ENCODE measurements at regions not wholly inside any gene's neighbourhood (a gene's known extent, or its start where the extent isn't known, plus 50 kb on each side); places are given as distances from the start of the nearest gene placed in this dataset.
A peak's percentile ranks its signal among the peaks of the same experiment; 100 is the strongest.
"Not testable (repeated sequence)": the region's sequence is repeated elsewhere in the genome, so short reads cannot be mapped to it uniquely, and the experiment has no call there.

GRCh38 chr17:34472363-34472762 lies 107.0 kb upstream of the TMEM132E start:
- no peak for DNase-seq (ENCODE audit: low read depth)

- not testable (repeated sequence) for DNase-seq (ENCODE audit: low read depth)
Observed at GRCh38 chr17:34471278-34471677, 108.1 kb upstream of the TMEM132E start.

- no peak for DNase-seq (ENCODE audit: low read depth)
Observed at GRCh38 chr17:34465789-34466188, 102.8 kb upstream of the CCL1 start.

GRCh38 chr17:34464812-34465211 lies 101.8 kb upstream of the CCL1 start:
- no peak for DNase-seq (ENCODE audit: low read depth)

- DNase-seq (ENCODE audit: low read depth) = no peak
Observed at GRCh38 chr17:34458266-34458665, 95.2 kb upstream of the CCL1 start.

GRCh38 chr17:34456121-34456520 lies 93.1 kb upstream of the CCL1 start:
- no peak for DNase-seq (ENCODE audit: low read depth)

GRCh38 chr17:34452769-34453168 lies 89.7 kb upstream of the CCL1 start:
- DNase-seq (ENCODE audit: low read depth) = no peak

GRCh38 chr17:34451313-34451712 lies 88.3 kb upstream of the CCL1 start:
- DNase-seq (ENCODE audit: low read depth) = no peak

GRCh38 chr17:34447406-34447805 lies 84.4 kb upstream of the CCL1 start:
- DNase-seq (ENCODE audit: low read depth) = no peak

GRCh38 chr17:34445101-34445500 lies 82.1 kb upstream of the CCL1 start:
- no peak for DNase-seq (ENCODE audit: low read depth)

GRCh38 chr17:34443619-34444469 lies 80.8 kb upstream of the CCL1 start:
- DNase-seq (ENCODE audit: low read depth) = no peak

GRCh38 chr17:34442387-34443111 lies 79.5 kb upstream of the CCL1 start:
- no peak for DNase-seq (ENCODE audit: low read depth)

- no peak for DNase-seq (ENCODE audit: low read depth)
Observed at GRCh38 chr17:34437188-34437587, 74.2 kb upstream of the CCL1 start.

GRCh38 chr17:34436607-34437006 lies 73.6 kb upstream of the CCL1 start:
- DNase-seq (ENCODE audit: low read depth) = no peak

GRCh38 chr17:34435182-34435928 lies 72.3 kb upstream of the CCL1 start:
- no peak for DNase-seq (ENCODE audit: low read depth)

GRCh38 chr17:34434052-34434451 lies 71.0 kb upstream of the CCL1 start:
- DNase-seq (ENCODE audit: low read depth) = no peak

GRCh38 chr17:34424814-34425491 lies 61.9 kb upstream of the CCL1 start:
- DNase-seq (ENCODE audit: low read depth) = no peak

- no peak for DNase-seq (ENCODE audit: low read depth)
Observed at GRCh38 chr17:34423978-34424813, 61.2 kb upstream of the CCL1 start.

- not testable (repeated sequence) for DNase-seq (ENCODE audit: low read depth)
Observed at GRCh38 chr17:34423315-34423714, 60.3 kb upstream of the CCL1 start.

- no peak for DNase-seq (ENCODE audit: low read depth)
Observed at GRCh38 chr17:34420900-34421299, 57.9 kb upstream of the CCL1 start.

- peak; percentile 39 for DNase-seq (ENCODE audit: low read depth)
Observed at GRCh38 chr17:34420254-34420766, 57.3 kb upstream of the CCL1 start.

All from stimulated activated CD4-positive, alpha-beta T cell treated with anti-CD3 and anti-CD28 coated beads, Interleukin-2, amount 100 ng/mL, for 4 hours (primary cell).